ENCODE measurements at regions not wholly inside any gene's neighbourhood (a gene's known extent, or its start where the extent isn't known, plus 50 kb on each side); places are given as distances from the start of the nearest gene placed in this dataset.

DNA sequence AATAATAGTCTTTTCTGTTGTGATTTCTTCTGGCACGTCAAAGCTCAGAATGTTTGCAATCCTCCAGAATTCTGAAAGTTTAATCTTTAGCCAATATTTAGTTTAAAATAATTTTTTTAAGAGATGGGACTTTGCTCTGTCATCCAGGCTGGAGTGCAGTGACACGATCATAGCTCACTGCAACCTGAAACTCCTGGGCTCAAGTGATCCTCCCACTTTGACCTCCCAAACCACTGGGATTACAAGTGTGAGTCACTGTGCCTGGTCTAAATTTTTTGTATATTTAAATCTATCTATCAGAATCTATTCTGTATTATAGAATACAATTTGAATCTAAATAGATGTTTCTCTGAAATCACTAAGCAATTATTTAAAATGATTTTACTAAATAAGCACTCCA is 572.7 kb downstream of the VRK1 start:
- no peak for DNase-seq
- H3K27ac ChIP-seq (ENCODE audit: low read depth in 2 of 2, low read length in 1 of 2): no peak overlapping the region
- TF ChIP-seq NRF1 (IDR thresholded peaks at IDR 0.05; ENCODE audit: low read depth, low read length): no peak
- TF ChIP-seq TAF1 (IDR thresholded peaks at IDR 0.05; ENCODE audit: borderline replicate concordance, low read depth, low read length): no peak
- no peak for TF ChIP-seq RFX5 (IDR thresholded peaks at IDR 0.05; ENCODE audit: low read length)
- TF ChIP-seq NFIC (IDR thresholded peaks at IDR 0.05; ENCODE audit: borderline replicate concordance): no peak
- WGBS (ENCODE audit: low lambda C conversion rate): 6% methylated on average over 2 of the region's 2 CpGs
- H3K9ac ChIP-seq: no peak overlapping the region
- no peaks in the 10 kb centered on the region for H3K36me3 ChIP-seq (replicated peaks in 1 of 2; ENCODE audit: control insufficient read depth in 1 of 2, insufficient read depth in 2 of 2, low read length in 1 of 2)
- no peaks in the 10 kb centered on the region for H4K20me1 ChIP-seq (ENCODE audit: insufficient read depth)
- CTCF ChIA-PET: no interaction called here
- H2AFZ ChIP-seq (ENCODE audit: low read depth): no peak overlapping the region
- no peaks in the 10 kb centered on the region for H3K27me3 ChIP-seq (ENCODE audit: insufficient read depth)
- H3K4me3 ChIP-seq (ENCODE audit: low read depth in 2 of 2, low read length in 1 of 2): no peak overlapping the region
- H3F3A ChIP-seq (replicated peaks; ENCODE audit: insufficient read depth): no peaks in the 10 kb centered on the region
- no peaks in the 10 kb centered on the region for H3K9me2 ChIP-seq
- H3K9me3 ChIP-seq: no peaks in the 10 kb centered on the region
- POLR2A ChIA-PET: no interaction called here
- no peak overlapping the region for H3K4me2 ChIP-seq
- no peaks in the 10 kb centered on the region for H3K4me1 ChIP-seq (ENCODE audit: control insufficient read depth in 1 of 2, insufficient read depth in 2 of 2, low read depth in 1 of 2, low read length in 1 of 2)
- no peaks in the 10 kb centered on the region for H3K79me2 ChIP-seq (ENCODE audit: insufficient read depth)

DNA sequence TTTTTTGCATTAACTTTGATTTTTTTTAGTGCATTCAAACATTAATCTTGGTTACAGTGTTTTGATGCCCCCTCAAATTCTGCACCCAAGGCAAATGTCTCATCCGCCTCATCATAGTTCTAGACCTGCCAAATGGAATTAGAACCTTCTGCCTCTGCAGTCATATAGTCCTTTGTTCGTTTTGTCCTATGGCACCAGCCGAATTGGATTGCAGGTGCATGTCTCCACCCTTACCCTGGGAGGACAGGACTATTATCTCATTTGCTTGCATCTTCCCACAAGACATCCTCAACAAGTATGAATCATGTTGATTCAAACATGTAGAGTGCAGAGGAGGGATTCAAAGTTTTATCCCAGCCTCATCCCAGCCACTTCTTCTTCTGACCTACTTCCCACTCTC is 579.1 kb downstream of the VRK1 start:
- Histone ChIP-seq H3K4me2 (no peak overlapping the region), H3K4me1 (ENCODE audit: control insufficient read depth in 1 of 2, insufficient read depth in 2 of 2, low read depth in 1 of 2, low read length in 1 of 2) (no peaks in the 10 kb centered on the region; a peak in 1 of 4 replicates), H3K9me3 (no peaks in the 10 kb centered on the region), H3K9ac (no peak overlapping the region), H3F3A (replicated peaks; ENCODE audit: insufficient read depth) (no peaks in the 10 kb centered on the region), H3K27me3 (ENCODE audit: insufficient read depth) (no peaks in the 10 kb centered on the region), H3K36me3 (replicated peaks in 1 of 2; ENCODE audit: control insufficient read depth in 1 of 2, insufficient read depth in 2 of 2, low read length in 1 of 2) (no peaks in the 10 kb centered on the region), H3K27ac (ENCODE audit: low read depth in 2 of 2, low read length in 1 of 2) (no peak overlapping the region), H3K9me2 (no peaks in the 10 kb centered on the region), H4K20me1 (ENCODE audit: insufficient read depth) (no peaks in the 10 kb centered on the region), H3K4me3 (ENCODE audit: low read depth in 2 of 2, low read length in 1 of 2) (no peak overlapping the region), H2AFZ (ENCODE audit: low read depth) (no peak overlapping the region), H3K79me2 (ENCODE audit: insufficient read depth) (no peaks in the 10 kb centered on the region)
- no peak for TF ChIP-seq MEF2A (IDR thresholded peaks at IDR 0.05; ENCODE audit: borderline replicate concordance, low read depth)
- WGBS (ENCODE audit: low lambda C conversion rate): 0% methylated on average over 3 of the region's 3 CpGs
- ChIA-PET CTCF (no interaction called here), POLR2A (no interaction called here)
- DNase-seq: no peak

DNA sequence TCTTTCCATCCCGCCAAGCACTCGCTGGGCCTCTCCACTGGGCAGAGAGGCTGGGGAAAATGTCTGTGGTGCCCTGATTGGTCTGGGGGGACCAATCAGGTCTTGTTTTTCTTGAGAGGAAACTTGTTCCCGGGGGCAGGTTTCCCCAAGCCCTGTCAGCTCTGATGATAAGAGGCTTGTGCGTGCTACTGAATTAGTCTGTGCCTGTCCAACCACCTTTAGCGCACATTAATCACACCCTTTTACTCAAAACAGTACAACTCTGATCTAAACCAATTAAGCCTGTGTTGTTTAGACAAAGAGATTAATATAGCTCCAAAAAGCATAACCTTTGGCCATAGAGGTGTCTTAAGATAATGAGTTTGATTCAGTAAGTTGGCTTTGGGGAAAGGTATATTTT is 580.4 kb downstream of the VRK1 start:
- ChIA-PET POLR2A (no interaction called here), CTCF (no interaction called here)
- Histone ChIP-seq H3K4me2 (no peak overlapping the region), H2AFZ (ENCODE audit: low read depth) (no peak overlapping the region), H3K4me1 (ENCODE audit: control insufficient read depth in 1 of 2, insufficient read depth in 2 of 2, low read depth in 1 of 2, low read length in 1 of 2) (no peaks in the 10 kb centered on the region; a peak in 1 of 4 replicates), H3K27ac (ENCODE audit: low read depth in 2 of 2, low read length in 1 of 2) (no peak overlapping the region), H3F3A (replicated peaks; ENCODE audit: insufficient read depth) (no peaks in the 10 kb centered on the region), H3K36me3 (replicated peaks in 1 of 2; ENCODE audit: control insufficient read depth in 1 of 2, insufficient read depth in 2 of 2, low read length in 1 of 2) (no peaks in the 10 kb centered on the region), H3K9me2 (no peaks in the 10 kb centered on the region), H3K27me3 (ENCODE audit: insufficient read depth) (no peaks in the 10 kb centered on the region), H3K79me2 (ENCODE audit: insufficient read depth) (no peaks in the 10 kb centered on the region), H3K4me3 (ENCODE audit: low read depth in 2 of 2, low read length in 1 of 2) (no peak overlapping the region), H3K9me3 (no peaks in the 10 kb centered on the region), H4K20me1 (ENCODE audit: insufficient read depth) (no peaks in the 10 kb centered on the region), H3K9ac (no peak overlapping the region)
- 13% methylated on average over 5 of the region's 5 CpGs for WGBS (ENCODE audit: low lambda C conversion rate)
- no peak for DNase-seq
- TF ChIP-seq CHD2 (IDR thresholded peaks at IDR 0.05; ENCODE audit: low read length, partially characterized antibody): no peak
- TF ChIP-seq, protein P1, sequence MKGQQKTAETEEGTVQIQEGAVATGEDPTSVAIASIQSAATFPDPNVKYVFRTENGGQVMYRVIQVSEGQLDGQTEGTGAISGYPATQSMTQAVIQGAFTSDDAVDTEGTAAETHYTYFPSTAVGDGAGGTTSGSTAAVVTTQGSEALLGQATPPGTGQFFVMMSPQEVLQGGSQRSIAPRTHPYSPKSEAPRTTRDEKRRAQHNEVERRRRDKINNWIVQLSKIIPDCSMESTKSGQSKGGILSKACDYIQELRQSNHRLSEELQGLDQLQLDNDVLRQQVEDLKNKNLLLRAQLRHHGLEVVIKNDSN (IDR thresholded peaks at IDR 0.05; ENCODE audit: borderline replicate concordance, low read depth): no peak
- TF ChIP-seq NRF1 (IDR thresholded peaks at IDR 0.05; ENCODE audit: low read depth, low read length): no peak
- TF ChIP-seq EZH2phosphoT487 (IDR thresholded peaks at IDR 0.05; ENCODE audit: borderline replicate concordance, low read depth): no peak
- no peak for TF ChIP-seq RAD21 (IDR thresholded peaks at IDR 0.05; ENCODE audit: low read length)
- TF ChIP-seq MXI1 (IDR thresholded peaks at IDR 0.05; ENCODE audit: low read depth, low read length): no peak
- no peak for TF ChIP-seq MEF2A (IDR thresholded peaks at IDR 0.05; ENCODE audit: borderline replicate concordance, low read depth)
- TF ChIP-seq, protein P2, sequence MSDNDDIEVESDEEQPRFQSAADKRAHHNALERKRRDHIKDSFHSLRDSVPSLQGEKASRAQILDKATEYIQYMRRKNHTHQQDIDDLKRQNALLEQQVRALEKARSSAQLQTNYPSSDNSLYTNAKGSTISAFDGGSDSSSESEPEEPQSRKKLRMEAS (IDR thresholded peaks at IDR 0.05; ENCODE audit: low read depth): no peak
- TF ChIP-seq POLR2AphosphoS5 (IDR thresholded peaks at IDR 0.05; ENCODE audit: low read depth, low read length): no peak
- TF ChIP-seq, protein P3, sequence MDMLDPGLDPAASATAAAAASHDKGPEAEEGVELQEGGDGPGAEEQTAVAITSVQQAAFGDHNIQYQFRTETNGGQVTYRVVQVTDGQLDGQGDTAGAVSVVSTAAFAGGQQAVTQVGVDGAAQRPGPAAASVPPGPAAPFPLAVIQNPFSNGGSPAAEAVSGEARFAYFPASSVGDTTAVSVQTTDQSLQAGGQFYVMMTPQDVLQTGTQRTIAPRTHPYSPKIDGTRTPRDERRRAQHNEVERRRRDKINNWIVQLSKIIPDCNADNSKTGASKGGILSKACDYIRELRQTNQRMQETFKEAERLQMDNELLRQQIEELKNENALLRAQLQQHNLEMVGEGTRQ (IDR thresholded peaks at IDR 0.05; ENCODE audit: borderline replicate concordance, low read depth, low read length): no peak
- TF ChIP-seq, protein P4, sequence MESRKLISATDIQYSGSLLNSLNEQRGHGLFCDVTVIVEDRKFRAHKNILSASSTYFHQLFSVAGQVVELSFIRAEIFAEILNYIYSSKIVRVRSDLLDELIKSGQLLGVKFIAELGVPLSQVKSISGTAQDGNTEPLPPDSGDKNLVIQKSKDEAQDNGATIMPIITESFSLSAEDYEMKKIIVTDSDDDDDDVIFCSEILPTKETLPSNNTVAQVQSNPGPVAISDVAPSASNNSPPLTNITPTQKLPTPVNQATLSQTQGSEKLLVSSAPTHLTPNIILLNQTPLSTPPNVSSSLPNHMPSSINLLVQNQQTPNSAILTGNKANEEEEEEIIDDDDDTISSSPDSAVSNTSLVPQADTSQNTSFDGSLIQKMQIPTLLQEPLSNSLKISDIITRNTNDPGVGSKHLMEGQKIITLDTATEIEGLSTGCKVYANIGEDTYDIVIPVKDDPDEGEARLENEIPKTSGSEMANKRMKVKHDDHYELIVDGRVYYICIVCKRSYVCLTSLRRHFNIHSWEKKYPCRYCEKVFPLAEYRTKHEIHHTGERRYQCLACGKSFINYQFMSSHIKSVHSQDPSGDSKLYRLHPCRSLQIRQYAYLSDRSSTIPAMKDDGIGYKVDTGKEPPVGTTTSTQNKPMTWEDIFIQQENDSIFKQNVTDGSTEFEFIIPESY (IDR thresholded peaks at IDR 0.05; ENCODE audit: borderline replicate concordance, low read depth): no peak
- no peak for TF ChIP-seq JUND (IDR thresholded peaks at IDR 0.05)

All from SK-N-SH (cell line).